ENCODE measurements at regions not wholly inside any gene's neighbourhood (a gene's known extent, or its start where the extent isn't known, plus 50 kb on each side); places are given as distances from the start of the nearest gene placed in this dataset.

DNA sequence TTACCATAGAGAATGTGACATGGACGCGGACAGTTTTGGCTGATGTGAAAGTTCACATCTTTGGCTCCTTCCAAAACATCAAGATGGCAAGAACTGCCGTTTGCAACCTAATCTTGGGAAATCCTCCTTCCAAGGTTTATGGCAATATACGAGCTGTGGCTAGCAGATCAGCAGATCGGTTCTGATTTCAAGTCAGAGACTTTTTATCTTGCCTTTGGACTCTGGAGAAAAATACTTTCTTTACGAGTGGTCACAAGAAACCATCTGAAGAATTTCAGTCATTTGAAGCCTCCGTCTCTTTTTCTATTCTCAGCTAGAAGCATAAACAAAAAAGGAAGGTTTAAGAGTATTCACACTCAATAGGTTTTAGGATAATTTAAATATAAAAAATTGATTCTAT lies 153.5 kb upstream of the MEIS2 start:
- H3K36me3 ChIP-seq (ENCODE audit: insufficient read depth, low read length): no peaks in the 10 kb centered on the region
- no peaks in the 10 kb centered on the region for H3K9me3 ChIP-seq (ENCODE audit: insufficient read depth, low read length, severe bottlenecking)
- ATAC-seq (ENCODE audit: insufficient read depth, low read depth): no peak
- TF ChIP-seq EZH2 (IDR thresholded peaks at IDR 0.05; ENCODE audit: borderline replicate concordance, low read depth, low read length, severe bottlenecking): no peak
- TF ChIP-seq, protein P1, sequence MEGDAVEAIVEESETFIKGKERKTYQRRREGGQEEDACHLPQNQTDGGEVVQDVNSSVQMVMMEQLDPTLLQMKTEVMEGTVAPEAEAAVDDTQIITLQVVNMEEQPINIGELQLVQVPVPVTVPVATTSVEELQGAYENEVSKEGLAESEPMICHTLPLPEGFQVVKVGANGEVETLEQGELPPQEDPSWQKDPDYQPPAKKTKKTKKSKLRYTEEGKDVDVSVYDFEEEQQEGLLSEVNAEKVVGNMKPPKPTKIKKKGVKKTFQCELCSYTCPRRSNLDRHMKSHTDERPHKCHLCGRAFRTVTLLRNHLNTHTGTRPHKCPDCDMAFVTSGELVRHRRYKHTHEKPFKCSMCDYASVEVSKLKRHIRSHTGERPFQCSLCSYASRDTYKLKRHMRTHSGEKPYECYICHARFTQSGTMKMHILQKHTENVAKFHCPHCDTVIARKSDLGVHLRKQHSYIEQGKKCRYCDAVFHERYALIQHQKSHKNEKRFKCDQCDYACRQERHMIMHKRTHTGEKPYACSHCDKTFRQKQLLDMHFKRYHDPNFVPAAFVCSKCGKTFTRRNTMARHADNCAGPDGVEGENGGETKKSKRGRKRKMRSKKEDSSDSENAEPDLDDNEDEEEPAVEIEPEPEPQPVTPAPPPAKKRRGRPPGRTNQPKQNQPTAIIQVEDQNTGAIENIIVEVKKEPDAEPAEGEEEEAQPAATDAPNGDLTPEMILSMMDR (IDR thresholded peaks at IDR 0.05; ENCODE audit: borderline replicate concordance, extremely low read depth, low read length, poor library complexity, severe bottlenecking): no peak
- H3K4me2 ChIP-seq (ENCODE audit: insufficient read depth, low read length): no peak overlapping the region
- DNase-seq: no peak
- no peaks in the 10 kb centered on the region for H3K4me1 ChIP-seq (ENCODE audit: insufficient read depth, low read length)
- no peak overlapping the region for H3K9ac ChIP-seq (ENCODE audit: low read depth, low read length)
- no peaks in the 10 kb centered on the region for H3K79me2 ChIP-seq (ENCODE audit: insufficient read depth, low read length)
- H4K20me1 ChIP-seq (ENCODE audit: insufficient read depth, low read length): no peaks in the 10 kb centered on the region
- no peak overlapping the region for H3K4me3 ChIP-seq (ENCODE audit: low read depth in 1 of 2, low read length in 2 of 2)
- no peak overlapping the region for H3K27ac ChIP-seq (ENCODE audit: low read length)
- H2AFZ ChIP-seq (ENCODE audit: low read depth, low read length): no peak overlapping the region
- no peaks in the 10 kb centered on the region for H3K27me3 ChIP-seq (ENCODE audit: insufficient read depth, low read length, poor library complexity)

DNA sequence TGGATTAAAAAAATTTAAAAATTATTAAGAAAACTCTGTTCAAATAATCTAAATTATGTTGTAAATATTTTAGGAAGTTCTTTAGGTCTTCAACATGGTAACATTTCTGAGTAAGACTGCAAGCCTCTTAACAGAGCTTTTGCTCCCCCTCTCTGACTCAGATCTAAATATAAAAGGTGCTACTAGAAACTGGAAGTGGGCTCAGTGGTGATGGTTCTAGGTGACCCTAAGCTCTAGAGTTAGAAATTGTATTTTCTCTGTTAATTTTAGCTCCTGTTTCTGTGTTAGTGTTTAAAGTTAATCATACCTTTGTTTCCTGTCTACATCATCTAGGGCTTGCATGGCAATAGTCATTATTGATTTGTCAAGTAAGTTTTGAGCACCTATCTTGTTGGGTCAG lies 159.9 kb upstream of the MEIS2 start:
- no peaks in the 10 kb centered on the region for H3K4me1 ChIP-seq (ENCODE audit: insufficient read depth, low read length)
- H2AFZ ChIP-seq (ENCODE audit: low read depth, low read length): no peak overlapping the region
- no peaks in the 10 kb centered on the region for H3K79me2 ChIP-seq (ENCODE audit: insufficient read depth, low read length)
- no peak overlapping the region for H3K4me3 ChIP-seq (ENCODE audit: low read depth in 1 of 2, low read length in 2 of 2)
- H3K27me3 ChIP-seq (ENCODE audit: insufficient read depth, low read length, poor library complexity): no peaks in the 10 kb centered on the region
- no peaks in the 10 kb centered on the region for H4K20me1 ChIP-seq (ENCODE audit: insufficient read depth, low read length)
- ATAC-seq (ENCODE audit: insufficient read depth, low read depth) (no peak), DNase-seq (no peak)
- H3K4me2 ChIP-seq (ENCODE audit: insufficient read depth, low read length): no peak overlapping the region
- H3K36me3 ChIP-seq (ENCODE audit: insufficient read depth, low read length): no peaks in the 10 kb centered on the region
- no peaks in the 10 kb centered on the region for H3K9me3 ChIP-seq (ENCODE audit: insufficient read depth, low read length, severe bottlenecking)
- no peak overlapping the region for H3K27ac ChIP-seq (ENCODE audit: low read length)
- no peak for TF ChIP-seq EZH2 (IDR thresholded peaks at IDR 0.05; ENCODE audit: borderline replicate concordance, low read depth, low read length, severe bottlenecking)
- TF ChIP-seq, protein P1 (IDR thresholded peaks at IDR 0.05; ENCODE audit: borderline replicate concordance, extremely low read depth, low read length, poor library complexity, severe bottlenecking): no peak
- H3K9ac ChIP-seq (ENCODE audit: low read depth, low read length): no peak overlapping the region

DNA sequence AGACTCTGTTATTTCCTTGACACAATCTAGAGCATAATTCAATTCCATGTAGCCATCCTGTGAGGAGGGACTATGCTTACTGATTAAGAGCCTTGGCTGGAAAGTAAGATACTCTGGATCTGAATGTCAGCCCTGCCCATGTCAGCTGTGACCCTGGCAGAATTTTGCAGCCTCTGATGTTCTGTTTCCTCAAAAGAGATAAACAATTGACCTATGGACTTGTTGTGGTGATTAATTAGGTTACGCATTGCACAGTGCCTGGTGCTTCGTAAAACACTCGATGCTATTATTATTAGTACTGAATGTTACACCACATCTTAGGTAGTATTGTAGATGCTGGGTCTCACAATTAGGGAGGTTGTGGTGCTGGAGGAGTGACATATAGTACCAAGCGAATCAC lies 161.3 kb upstream of the MEIS2 start:
- Histone ChIP-seq H4K20me1 (ENCODE audit: insufficient read depth, low read length) (no peaks in the 10 kb centered on the region), H3K9ac (ENCODE audit: low read depth, low read length) (no peak overlapping the region), H3K27ac (ENCODE audit: low read length) (no peak overlapping the region), H2AFZ (ENCODE audit: low read depth, low read length) (no peak overlapping the region), H3K4me3 (ENCODE audit: low read depth in 1 of 2, low read length in 2 of 2) (no peak overlapping the region), H3K79me2 (ENCODE audit: insufficient read depth, low read length) (no peaks in the 10 kb centered on the region), H3K36me3 (ENCODE audit: insufficient read depth, low read length) (no peaks in the 10 kb centered on the region), H3K4me2 (ENCODE audit: insufficient read depth, low read length) (no peak overlapping the region), H3K27me3 (ENCODE audit: insufficient read depth, low read length, poor library complexity) (no peaks in the 10 kb centered on the region), H3K9me3 (ENCODE audit: insufficient read depth, low read length, severe bottlenecking) (no peaks in the 10 kb centered on the region), H3K4me1 (ENCODE audit: insufficient read depth, low read length) (no peaks in the 10 kb centered on the region)
- DNase-seq (no peak), ATAC-seq (ENCODE audit: insufficient read depth, low read depth) (no peak)
- TF ChIP-seq, protein P1 (IDR thresholded peaks at IDR 0.05; ENCODE audit: borderline replicate concordance, extremely low read depth, low read length, poor library complexity, severe bottlenecking): no peak
- no peak for TF ChIP-seq EZH2 (IDR thresholded peaks at IDR 0.05; ENCODE audit: borderline replicate concordance, low read depth, low read length, severe bottlenecking)
